Renal cortex interstitium (tissue), 11 donors: ENCODE measurements at regions not wholly inside any gene's neighbourhood (a gene's known extent, or its start where the extent isn't known, plus 50 kb on each side); places are given as distances from the start of the nearest gene placed in this dataset.

Experiments used
- DNase-seq, 11 donors: peaks; one replicate each; pipeline ENCODE4 v3.0.0-alpha.2; 2013; ENCODE audit warnings: low read depth in 9 of 11, low spot score in 4 of 11; ENCODE audit errors: extremely low read depth in 1 of 11

DNA sequence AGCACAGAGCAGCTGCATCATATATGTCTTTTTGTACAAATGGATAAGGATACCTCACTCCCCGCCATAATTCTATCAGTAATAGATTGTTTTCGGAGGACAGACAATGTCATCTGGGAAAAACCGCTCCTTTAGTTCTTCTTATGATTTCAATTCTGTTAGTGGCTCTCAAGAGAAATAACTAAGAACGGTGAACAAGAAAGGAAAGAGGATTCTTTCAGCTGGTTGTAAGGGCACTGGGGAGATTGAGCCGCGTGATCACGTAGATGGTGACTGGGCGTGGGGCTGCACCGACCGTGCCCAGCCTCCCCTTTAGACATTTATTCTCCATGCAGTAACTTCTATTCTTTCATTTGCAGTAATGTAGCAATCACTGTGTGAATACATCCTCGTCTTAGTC, 99.4 kb upstream of the PEG3 start:
- DNase-seq, result no peak

DNA sequence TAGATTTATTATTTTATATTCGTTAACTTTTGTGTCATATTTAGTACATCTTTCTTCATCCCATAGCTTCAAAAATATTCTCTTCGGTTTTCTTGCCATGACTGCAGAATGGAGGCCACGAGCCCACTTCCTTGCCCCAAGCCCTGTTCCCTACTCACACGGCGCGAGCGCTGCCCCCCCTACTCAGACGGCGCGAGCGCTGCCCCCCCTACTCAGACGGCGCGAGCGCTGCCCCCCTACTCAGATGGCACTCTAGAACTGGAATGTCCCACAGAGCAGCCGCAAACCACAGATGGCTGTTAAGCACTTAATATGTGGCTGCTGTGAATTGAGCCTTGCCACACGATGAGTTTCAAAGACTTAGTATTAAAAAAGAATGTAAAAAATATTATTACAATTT, 102.2 kb upstream of the PEG3 start:
- peak in 1 of 11 donors; percentile 51 for DNase-seq

DNA sequence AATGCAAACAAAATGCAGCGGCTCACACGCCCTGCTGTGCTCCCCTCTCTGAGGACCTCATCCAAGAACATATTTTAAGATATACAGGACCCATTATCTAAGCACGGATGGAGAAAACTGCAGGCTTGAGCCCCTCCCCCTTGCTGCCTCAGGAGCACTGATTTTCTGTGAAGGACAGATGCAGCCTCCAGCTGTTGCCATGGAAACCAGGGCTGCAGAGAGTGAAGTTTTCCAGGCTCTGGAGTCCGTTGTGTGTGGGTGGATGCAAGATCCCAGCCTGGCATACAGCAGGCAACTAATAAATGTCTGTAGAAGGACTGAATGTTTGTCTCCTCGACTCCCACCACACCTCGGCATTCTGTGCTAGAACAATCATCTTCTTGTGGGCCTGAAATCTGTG, 105.6 kb upstream of the PEG3 start:
- DNase-seq, result no peak

DNA sequence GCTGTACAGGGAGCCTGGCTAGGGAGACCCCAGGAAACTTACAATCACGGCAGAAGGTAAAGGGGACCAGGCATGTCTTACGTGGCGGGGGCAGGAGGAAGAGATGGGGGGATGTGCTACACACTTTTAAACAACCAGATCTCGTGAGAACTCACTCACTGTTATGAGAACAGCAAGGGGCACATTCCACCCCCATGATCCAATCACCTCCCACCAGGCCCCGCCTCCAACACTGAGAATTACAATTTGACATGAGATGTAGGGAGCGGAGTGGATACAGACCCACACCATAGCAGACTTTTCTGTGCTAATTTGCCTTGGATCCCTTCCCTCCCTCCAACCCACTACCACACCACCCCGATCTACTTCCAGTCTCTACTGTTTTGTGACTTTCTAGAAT, 106.7 kb upstream of the PEG3 start:
- DNase-seq, result no peak

DNA sequence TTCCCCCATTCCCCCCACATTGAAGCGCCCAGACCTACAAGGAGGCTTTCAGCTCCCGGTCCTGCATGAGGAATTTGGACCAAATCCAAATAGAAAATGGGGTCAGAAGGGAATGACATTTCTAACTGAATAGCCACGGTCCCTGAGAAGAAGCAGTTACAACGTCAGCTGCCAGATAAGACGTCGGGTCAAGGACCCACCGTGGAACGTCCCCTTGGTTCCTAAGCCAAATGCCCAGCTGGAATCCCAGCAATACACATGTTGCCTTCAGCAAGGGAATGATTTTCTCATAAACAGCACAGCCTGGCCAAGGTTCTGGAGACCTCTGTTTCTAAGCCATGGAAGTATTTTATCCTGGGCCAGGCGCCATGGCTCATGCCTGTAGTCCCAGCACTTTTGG, 109.1 kb upstream of the PEG3 start:
- DNase-seq, result no peak

DNA sequence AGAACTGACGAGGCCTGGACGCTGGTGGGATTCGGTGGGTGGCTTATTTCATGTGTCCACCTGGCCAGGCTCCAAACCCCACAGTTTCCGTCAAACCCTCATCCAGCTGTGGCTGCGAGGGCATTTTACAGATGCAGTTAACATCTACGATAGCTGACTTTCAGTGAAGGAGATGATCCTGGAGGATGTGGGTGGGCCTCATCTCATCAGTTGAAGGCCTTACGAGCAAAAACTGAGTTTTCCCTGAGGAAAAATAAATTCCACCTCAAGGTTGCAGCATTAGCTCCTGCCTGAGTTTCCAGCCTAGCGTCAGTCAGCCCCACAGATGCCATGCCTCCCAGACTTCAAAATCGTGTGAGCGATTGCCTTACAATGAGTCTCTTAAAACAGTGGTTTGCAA, 111.1 kb upstream of the PEG3 start:
- DNase-seq, result no peak

DNA sequence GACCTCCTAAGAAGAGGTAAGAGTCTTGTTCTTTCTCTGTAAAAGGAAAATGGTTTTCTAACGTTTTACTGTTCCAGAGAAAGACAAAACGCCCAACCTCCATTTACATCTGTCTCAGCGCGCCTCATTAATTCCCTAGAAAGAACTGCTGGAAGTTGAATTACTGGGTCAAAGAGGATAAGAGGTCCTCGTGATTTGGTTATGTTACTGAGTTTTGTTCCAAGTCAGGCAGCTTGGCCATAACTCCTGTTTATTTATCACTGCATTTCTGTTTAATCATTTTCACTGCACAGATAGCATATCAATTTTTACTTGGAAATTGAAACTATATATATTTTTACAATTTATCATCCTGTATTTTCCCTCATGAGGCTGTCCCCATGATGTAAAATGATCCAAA, 112.9 kb upstream of the PEG3 start:
- DNase-seq, result peak in 3 of 11 donors; percentile 57 to 73 (median 71)

DNA sequence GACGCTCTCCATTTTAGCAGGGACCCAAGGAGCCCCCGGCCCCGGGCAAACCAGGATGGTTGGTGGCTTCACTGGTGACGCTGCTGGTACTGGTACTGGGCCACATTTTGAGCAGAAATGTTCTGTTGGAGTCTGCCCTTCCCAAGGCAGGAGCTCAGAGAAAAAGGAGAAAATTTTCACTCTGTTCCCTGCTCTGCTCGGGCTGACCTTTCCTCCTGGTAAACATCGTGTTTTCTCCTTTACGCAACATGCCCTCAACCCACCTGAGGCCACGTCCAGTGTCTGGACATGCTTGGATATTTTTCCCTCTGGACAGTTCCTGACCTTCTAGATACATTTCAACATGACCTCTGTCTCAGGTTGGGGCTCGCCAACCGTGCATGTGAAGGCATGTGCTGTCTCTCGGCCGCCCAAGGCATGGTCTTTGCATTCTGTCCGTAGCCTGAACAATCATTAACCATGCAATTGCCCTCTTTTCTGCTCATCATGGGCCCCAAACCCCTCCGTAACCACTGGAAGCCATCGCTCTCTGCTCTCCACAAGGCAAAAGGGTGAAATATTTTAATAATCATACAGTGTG, 115.2 kb upstream of the PEG3 start:
- DNase-seq, result no peak

DNA sequence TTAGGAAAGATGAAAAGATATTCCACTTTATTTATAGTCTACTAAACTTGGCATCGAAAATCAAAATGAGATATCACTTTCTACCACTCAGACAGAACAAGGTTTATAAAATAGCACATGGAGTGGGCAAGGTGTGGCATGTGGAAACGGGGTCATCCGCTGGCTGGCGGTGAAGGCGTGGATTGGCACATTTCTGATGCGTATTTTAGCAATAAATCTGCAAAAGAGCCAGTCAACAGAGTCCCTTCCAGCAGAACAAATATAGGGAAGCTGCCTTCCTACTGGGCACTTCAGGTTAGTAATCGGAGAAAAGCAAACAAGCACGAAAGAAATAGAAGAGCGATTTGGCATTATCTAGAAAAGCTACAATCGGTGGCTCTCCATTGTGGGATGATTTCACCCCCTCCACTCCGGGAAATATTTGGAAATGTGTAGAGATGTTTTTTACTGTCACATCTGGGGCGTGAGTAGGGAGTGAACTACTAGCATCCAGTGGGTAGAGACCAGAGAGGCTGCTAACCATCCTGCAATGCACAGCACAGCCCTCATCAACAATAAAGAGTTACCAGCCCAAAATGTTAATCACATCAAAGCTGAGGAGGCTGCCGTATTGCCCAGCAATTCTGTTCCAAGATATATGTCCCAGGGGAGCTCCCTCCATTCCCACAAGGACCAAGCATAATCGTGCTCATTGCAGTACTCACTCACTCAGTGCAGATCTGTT, 116.1 kb upstream of the PEG3 start:
- no peak for DNase-seq

DNA sequence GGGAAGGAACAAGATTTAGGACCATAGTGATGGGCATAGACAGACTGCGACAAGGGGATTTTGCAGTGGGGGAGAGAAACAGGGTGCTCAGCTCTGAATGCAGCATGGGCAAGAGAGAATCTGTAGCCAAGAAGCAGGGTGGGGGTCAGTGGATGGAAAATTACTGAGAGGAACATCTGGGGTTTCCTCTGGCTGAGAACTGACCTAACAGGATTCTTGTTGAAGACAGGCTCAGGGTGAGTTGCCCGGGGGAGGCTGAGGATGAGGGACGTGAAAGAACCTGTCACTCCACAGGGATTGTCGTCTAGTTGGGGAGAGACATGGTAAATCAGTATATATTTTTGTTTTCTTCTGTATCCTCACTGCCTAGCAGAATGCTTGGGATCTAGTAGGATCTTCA, 118.7 kb upstream of the PEG3 start:
- DNase-seq, result no peak

DNA sequence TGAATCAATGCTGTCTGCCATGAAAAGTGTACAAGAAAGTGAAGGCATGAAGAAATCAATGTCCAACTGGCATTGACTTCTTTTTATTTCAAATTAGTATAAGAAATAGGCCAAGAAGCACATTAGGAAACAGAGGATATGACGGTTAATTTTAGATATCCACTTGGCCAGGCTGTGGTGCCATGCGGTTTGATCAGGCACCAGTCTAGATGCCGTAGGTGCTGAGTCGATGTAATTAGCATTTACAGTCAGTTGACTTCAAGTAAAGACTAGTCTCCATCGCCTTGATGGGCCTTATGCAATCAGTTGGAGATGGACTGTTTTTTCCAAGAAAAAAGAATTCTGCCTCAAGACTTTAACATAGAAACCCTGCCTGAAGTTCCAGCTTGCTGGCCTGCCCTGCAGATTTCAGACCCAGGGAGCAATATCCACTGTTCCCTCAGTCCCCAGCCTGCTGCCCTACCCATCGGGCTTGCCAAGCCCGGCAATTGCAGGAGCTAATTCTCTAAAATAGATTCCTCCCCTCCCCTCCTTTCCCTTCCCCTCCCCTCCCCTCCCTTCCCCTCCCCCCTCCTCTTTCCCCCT, 120.5 kb upstream of the PEG3 start:
- DNase-seq, result no peak

DNA sequence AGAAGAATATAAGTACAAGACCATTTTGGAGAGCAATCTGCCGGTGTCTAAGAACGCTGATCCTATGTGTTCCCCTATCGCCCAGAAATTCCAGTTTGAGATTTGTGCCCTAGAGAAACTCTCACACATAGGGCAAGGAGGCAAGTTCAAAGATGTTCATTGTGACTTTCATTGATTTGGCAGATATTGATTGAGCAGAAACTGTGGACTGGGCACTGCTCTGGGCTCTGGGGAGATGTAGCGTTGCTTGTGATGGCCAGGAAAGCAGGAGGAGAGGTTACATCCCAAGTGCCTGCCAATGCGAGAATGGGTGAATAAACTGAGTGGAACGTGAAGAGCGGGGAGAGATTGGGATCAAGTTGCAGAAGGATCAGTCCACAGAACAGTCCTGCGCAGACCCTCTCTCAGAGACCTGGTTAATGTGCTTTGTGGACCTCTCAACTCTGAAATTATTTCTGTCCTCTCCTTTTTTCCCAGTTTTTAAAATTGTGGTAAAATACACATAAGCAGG, 123.9 kb upstream of the PEG3 start:
- no peak for DNase-seq

DNA sequence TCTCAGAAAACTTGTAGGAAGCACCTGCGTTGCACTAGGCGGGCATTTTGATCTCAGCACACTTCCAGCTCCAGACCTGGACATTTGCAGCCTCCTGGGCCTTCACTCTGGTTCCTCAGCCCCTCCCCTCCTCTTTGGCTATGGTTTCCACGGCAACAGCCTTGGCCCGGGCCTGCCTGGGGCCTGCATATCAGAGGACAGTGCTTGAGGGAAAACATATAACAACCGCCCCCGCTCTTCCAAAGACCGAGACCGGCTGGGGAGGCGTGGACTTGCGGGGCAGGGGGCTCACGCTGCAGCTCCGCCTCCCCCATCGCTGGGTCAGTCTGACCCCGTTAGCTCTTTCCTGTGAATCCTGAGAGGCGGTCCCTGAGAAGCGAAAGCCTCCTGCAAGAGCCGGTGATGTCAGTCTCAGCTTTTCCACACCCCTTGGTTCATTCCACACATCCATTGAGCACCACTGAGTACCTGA, 125.7 kb upstream of the PEG3 start:
- DNase-seq, result peak in 9 of 11 donors; percentile 72 to 87 (median 85)

DNA sequence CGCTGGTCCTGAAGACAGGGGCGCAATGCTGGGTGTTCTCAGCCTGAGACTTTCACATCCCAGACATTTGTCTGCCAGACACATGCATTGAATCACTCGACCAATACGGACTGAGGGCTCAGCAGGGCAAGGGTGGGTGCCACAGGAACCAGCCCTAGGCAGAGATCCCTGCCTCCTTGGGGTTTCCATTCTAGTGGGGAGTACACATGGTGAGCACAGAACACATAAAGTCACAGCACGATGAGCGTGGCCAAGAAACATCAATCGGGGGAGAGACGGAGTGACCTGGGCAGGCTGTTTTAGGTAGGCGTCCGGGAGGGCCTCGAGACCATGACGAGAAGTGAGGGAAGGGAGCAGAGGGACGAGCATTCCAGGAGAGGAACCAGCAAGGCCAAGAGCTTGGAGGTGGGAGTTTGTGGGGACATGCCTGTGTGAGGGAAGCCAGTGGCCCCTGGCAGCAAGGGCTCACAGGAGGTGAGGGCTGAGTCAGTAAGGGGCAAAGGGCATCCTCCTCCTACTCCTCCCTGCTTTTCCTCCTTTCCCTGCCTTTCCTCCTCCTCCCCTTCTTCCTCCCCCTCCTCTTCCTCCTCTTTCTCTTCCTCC, 126.3 kb upstream of the PEG3 start:
- DNase-seq, result no peak

DNA sequence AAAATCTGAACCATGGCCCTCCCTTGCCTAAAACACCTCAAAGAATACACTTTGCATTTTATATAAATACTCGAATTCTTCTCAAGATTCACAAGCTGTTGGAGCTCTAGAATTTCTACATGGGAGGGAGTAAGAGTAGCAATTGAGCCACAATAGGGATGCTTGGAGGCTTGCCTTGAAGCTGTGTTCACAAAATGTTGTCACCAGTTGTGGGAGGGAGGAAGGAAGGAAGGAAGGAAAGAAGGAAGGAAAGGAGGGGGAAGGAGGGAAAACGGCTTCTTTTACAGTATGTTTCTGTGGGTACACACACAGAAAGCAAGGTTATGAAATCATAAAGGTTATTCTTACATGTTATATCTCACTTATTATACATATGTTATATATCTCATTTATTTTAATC, 128.6 kb upstream of the PEG3 start:
- no peak for DNase-seq

DNA sequence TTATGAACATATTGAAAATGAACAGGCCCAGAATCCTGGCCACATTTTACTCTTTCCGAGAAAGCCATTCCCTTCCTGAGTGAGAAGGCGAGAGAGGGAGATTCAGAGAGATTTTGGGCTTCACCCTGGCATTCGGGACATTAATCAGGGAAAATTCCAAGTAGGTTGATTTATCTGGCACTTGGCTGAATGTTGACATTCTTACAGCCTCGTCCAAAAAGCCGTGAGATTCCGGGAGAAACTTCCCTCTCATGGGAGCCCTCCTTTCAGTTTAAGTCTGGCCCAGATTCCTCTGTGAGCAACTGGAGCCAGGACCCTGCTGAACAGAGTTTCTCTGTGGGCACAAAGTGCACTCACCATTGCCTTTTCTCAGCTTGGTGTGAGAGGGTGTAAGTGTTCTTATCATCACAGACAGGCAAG, 129.2 kb upstream of the PEG3 start:
- DNase-seq, result peak in 4 of 11 donors; percentile 57 to 74 (median 64)

DNA sequence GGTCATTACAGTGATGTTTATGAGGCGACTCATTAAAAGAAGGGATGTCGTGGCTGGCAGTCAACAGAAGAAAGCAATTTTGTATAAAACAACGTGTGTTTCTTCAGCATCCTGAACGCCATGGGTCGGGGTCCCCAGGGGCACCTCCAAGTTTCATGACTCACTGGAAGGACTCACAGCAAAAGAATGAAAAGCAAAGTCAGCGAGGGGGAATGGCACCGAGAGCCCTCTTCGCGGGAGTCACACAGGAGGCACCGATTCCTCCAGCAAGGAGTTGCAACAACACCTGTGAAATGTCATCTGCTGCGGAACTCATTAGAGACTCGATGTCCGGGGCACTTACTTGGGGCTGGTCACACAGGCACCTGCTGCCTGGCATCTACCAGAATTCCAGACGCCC, 130.7 kb upstream of the PEG3 start:
- DNase-seq, result no peak

DNA sequence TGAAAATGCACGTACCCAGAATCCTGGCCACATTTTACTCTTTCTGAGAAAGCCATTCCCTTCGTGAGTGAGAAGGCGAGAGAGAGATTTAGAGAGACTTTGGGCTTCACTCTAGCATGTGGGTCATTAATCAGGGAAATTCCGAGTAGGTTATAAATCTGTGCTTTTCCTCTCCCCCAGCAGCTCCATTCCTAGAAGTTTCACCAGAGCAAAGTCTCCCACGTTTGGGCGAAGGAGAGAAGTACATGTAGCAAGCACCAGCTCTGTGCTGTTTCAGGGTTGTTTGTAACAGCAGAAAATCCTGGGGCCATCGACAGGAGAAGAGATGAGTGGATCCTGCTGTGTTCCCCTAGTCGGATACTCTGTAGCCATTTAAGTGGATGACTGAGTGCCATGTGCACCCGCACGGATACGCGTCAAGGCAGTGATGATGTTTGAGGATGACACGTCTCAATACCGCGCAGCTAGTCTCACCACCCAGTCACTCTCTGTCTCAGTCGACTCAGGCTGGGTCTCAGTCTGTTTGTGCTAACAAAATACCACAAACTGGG, 131.8 kb upstream of the PEG3 start:
- peak in 8 of 11 donors; percentile 72 to 88 (median 82) for DNase-seq

DNA sequence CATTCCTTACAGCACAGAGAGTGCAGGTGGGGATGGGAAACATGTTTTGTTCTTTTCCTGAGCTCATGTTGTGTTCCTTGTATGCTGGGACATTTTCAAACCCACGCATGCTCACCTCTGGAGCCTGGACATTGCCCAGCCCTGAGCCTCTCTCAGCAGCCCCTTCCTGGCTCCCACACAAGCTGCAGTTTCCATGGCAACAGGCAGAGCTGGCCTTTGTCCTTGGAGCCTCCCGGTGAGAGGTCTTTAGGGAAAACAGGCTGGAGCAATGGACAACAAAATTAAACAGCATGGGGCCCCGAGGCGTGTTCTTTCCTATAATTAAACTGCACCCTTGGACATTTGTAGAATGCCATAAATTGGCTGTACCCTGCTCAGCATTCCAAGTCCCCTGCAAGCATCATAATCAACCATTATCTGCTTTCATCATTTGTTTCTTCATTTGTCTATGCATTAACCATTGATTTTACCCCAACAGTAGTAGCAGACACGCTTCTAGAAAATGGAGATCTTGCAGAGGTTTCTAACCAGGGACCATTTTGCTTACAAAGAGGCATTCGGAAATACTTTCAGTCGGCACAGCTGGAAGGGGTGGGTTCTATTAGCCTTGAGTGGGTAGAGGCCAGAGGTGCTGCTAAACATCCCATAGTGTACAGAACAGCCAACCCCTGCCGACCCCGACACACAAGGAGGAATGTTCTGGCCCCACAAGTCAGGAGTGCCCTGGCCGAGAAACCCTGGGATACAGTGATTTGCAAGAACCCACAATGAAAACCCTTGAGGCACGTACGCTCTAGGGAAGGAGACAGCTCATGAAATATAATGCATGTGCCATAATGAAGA, 133.4 kb upstream of the PEG3 start:
- peak in 4 of 11 donors; percentile 59 to 85 (median 74) for DNase-seq
